Endothelial cell of umbilical vein (primary cell): ENCODE measurements at regions not wholly inside any gene's neighbourhood (a gene's known extent, or its start where the extent isn't known, plus 50 kb on each side); places are given as distances from the start of the nearest gene placed in this dataset.

ENCODE experiments used
- CTCF ChIP-seq, 2 donors: IDR thresholded peaks; 1 replicate in 1 of 2; 2 replicates in 1 of 2; pipeline ENCODE4 v1.5.1; 2011; ENCODE audit warnings: low read length in 2 of 2, mild to moderate bottlenecking in 2 of 2, moderate library complexity in 2 of 2, control low read depth in 1 of 2, inconsistent platforms in 1 of 2, low read depth in 1 of 2; ENCODE audit not compliant: insufficient read depth in 1 of 2; ENCODE audit errors: extremely low read depth in 1 of 2
- EZH2 ChIP-seq: IDR thresholded peaks from 2 replicates; pipeline ENCODE4 v1.6.1; 2012; ENCODE audit warnings: borderline replicate concordance, low read depth, mild to moderate bottlenecking, moderate library complexity, low read length, inconsistent platforms; ENCODE audit not compliant: severe bottlenecking
- FOS ChIP-seq: IDR thresholded peaks from 2 replicates; pipeline ENCODE4 v1.6.1; 2011; ENCODE audit warnings: mild to moderate bottlenecking, low read length, moderate library complexity, borderline replicate concordance; ENCODE audit not compliant: insufficient read depth
- GATA2 ChIP-seq: IDR thresholded peaks from 2 replicates; pipeline ENCODE4 v1.7.0; 2011; ENCODE audit warnings: low read depth, mild to moderate bottlenecking, moderate library complexity, mixed read lengths, low read length; ENCODE audit not compliant: insufficient read length, insufficient read depth
- MAX ChIP-seq: IDR thresholded peaks from 2 replicates; pipeline ENCODE4 v1.6.1; 2011; ENCODE audit not compliant: insufficient read depth, insufficient read length
- POLR2A ChIP-seq: IDR thresholded peaks from 2 replicates; pipeline ENCODE4 v1.6.1; 2012; ENCODE audit warnings: low read depth, mild to moderate bottlenecking, control low read depth, low read length
- POLR2AphosphoS5 ChIP-seq: IDR thresholded peaks from 2 replicates; pipeline ENCODE4 v1.6.1; 2012; ENCODE audit warnings: low read depth, mild to moderate bottlenecking, control low read depth, low read length, moderate library complexity; ENCODE audit not compliant: insufficient read depth

GRCh38 chr12:30399859-30400258 is 295.8 kb downstream of the IPO8 start:
- no peak for TF ChIP-seq CTCF (IDR thresholded peaks at IDR 0.05; ENCODE audit: extremely low read depth in 1 of 2, insufficient read depth in 1 of 2, low read depth in 1 of 2, low read length in 2 of 2)
- TF ChIP-seq MAX, result no peak
- no peak for TF ChIP-seq POLR2A
- TF ChIP-seq POLR2AphosphoS5, result no peak
- no peak for TF ChIP-seq EZH2
- TF ChIP-seq GATA2, result no peak
- TF ChIP-seq FOS, result no peak
